HEK293T (cell line): ENCODE measurements at regions not wholly inside any gene's neighbourhood (a gene's known extent, or its start where the extent isn't known, plus 50 kb on each side); places are given as distances from the start of the nearest gene placed in this dataset.

ENCODE experiments used
- BHLHE40 ChIP-seq: fragments of 450-650 bp; IDR thresholded peaks from 2 replicates; pipeline ENCODE4 v1.6.1; 2016; ENCODE audit warnings: mild to moderate bottlenecking, moderate library complexity, borderline replicate concordance
- FOXA1 ChIP-seq: fragments of 450-650 bp; IDR thresholded peaks from 2 replicates; pipeline ENCODE4 v1.6.1; 2016; ENCODE audit warnings: mild to moderate bottlenecking
- FOXK2 ChIP-seq: fragments of 450-650 bp; IDR thresholded peaks from 2 replicates; pipeline ENCODE4 v1.6.1; 2016; ENCODE audit warnings: mild to moderate bottlenecking
- HDGF ChIP-seq: fragments of 450-650 bp; IDR thresholded peaks from 2 replicates; pipeline ENCODE4 v1.6.1; 2017; ENCODE audit warnings: antibody characterized with exemption, borderline replicate concordance
- L3MBTL2 ChIP-seq: fragments of 450-650 bp; conservative IDR thresholded peaks from 2 replicates; pipeline ENCODE4 v1.6.1; 2016; ENCODE audit warnings: mild to moderate bottlenecking
- SUZ12 ChIP-seq: fragments of 450-650 bp; IDR thresholded peaks from 2 replicates; pipeline ENCODE4 v1.6.1; 2016; ENCODE audit warnings: mild to moderate bottlenecking
- ZNF384 ChIP-seq: fragments of 450-650 bp; IDR thresholded peaks from 2 replicates; pipeline ENCODE4 v1.6.1; 2016

GRCh38 chr3:8325306-8325705 lies 176.3 kb upstream of the LMCD1 start:
- TF ChIP-seq HDGF = no peak
- no peak for TF ChIP-seq ZNF384
- no peak for TF ChIP-seq FOXK2
- TF ChIP-seq L3MBTL2 = no peak
- TF ChIP-seq SUZ12 = no peak
- no peak for TF ChIP-seq BHLHE40
- TF ChIP-seq FOXA1 = no peak
